ENCODE measurements at regions not wholly inside any gene's neighbourhood (a gene's known extent, or its start where the extent isn't known, plus 50 kb on each side); places are given as distances from the start of the nearest gene placed in this dataset.

GRCh38 chr11:134632347-134633119 is 220.5 kb upstream of the B3GAT1 start:
- Mint-ChIP-seq H3K4me1 (no peaks in the 10 kb centered on the region), H3K27me3 (no peaks in the 10 kb centered on the region), H3K9me3 (ENCODE audit: insufficient read depth) (no peaks in the 10 kb centered on the region), H3K4me3 (no peak overlapping the region), H3K27ac (no peak overlapping the region)
- no peak overlapping the region for H2AFZ ChIP-seq (ENCODE audit: insufficient read depth, low read depth, low read length, poor library complexity, severe bottlenecking)
- intact Hi-C loops (cut with micrococcal nuclease), result no loop called here
- ATAC-seq (ENCODE audit: low read depth) (no peak), DNase-seq (no peak)
- ChIA-PET CTCF (no interaction called here), POLR2A (no interaction called here)
- H3K27me3 ChIP-seq (replicated peaks in 1 of 4; ENCODE audit: control extremely low read depth in 1 of 4, control insufficient read depth in 3 of 4, insufficient read depth in 4 of 4, low read length in 3 of 4), result no peaks in the 10 kb centered on the region
- no peaks in the 10 kb centered on the region for H3K79me2 ChIP-seq (ENCODE audit: control insufficient read depth, insufficient read depth, low read length)
- H3K4me1 ChIP-seq (ENCODE audit: control insufficient read depth in 2 of 2, insufficient read depth in 2 of 2, low read length in 2 of 2), result no peaks in the 10 kb centered on the region
- H3K9me3 ChIP-seq (ENCODE audit: control extremely low read depth in 1 of 3, control insufficient read depth in 2 of 3, insufficient read depth in 1 of 3, low read length in 2 of 3), result no peaks in the 10 kb centered on the region
- no peak overlapping the region for H3K27ac ChIP-seq (ENCODE audit: low read length in 2 of 2)
- H3K4me3 ChIP-seq (ENCODE audit: control extremely low read depth in 1 of 5, extremely low read depth in 1 of 5, insufficient read depth in 1 of 5, low read depth in 2 of 5, low read length in 4 of 5), result no peak overlapping the region
- WGBS (ENCODE audit: insufficient coverage), result 89% methylated on average over 15 of the region's 16 CpGs
- no peaks in the 10 kb centered on the region for H3K36me3 ChIP-seq (replicated peaks in 1 of 2; ENCODE audit: control extremely low read depth in 1 of 2, control insufficient read depth in 1 of 2, extremely low read depth in 1 of 2, insufficient read depth in 2 of 2, low read length in 1 of 2)
- no peak overlapping the region for H3K9ac ChIP-seq (ENCODE audit: low read length)
- no peak overlapping the region for H3K4me2 ChIP-seq (replicated peaks; ENCODE audit: low read depth, low read length, poor library complexity, severe bottlenecking)
- no peaks in the 10 kb centered on the region for H4K20me1 ChIP-seq (ENCODE audit: control insufficient read depth, insufficient read depth, low read length, poor library complexity, severe bottlenecking)
- TF ChIP-seq EZH2 (IDR thresholded peaks at IDR 0.05; ENCODE audit: borderline replicate concordance, insufficient read depth, low read depth, low read length, poor library complexity, severe bottlenecking) (no peak), CTCF (IDR thresholded peaks at IDR 0.05) (no peak)

- Histone ChIP-seq H3K79me2 (ENCODE audit: control insufficient read depth, insufficient read depth, low read length) (no peaks in the 10 kb centered on the region), H3K9me3 (ENCODE audit: control extremely low read depth in 1 of 3, control insufficient read depth in 2 of 3, insufficient read depth in 1 of 3, low read length in 2 of 3) (no peaks in the 10 kb centered on the region), H3K4me2 (replicated peaks; ENCODE audit: low read depth, low read length, poor library complexity, severe bottlenecking) (no peak overlapping the region), H3K27ac (ENCODE audit: low read length in 2 of 2) (no peak overlapping the region), H3K4me1 (ENCODE audit: control insufficient read depth in 2 of 2, insufficient read depth in 2 of 2, low read length in 2 of 2) (no peaks in the 10 kb centered on the region), H2AFZ (ENCODE audit: insufficient read depth, low read depth, low read length, poor library complexity, severe bottlenecking) (no peak overlapping the region), H3K4me3 (ENCODE audit: control extremely low read depth in 1 of 5, extremely low read depth in 1 of 5, insufficient read depth in 1 of 5, low read depth in 2 of 5, low read length in 4 of 5) (no peak overlapping the region), H3K36me3 (replicated peaks in 1 of 2; ENCODE audit: control extremely low read depth in 1 of 2, control insufficient read depth in 1 of 2, extremely low read depth in 1 of 2, insufficient read depth in 2 of 2, low read length in 1 of 2) (no peaks in the 10 kb centered on the region), H4K20me1 (ENCODE audit: control insufficient read depth, insufficient read depth, low read length, poor library complexity, severe bottlenecking) (no peaks in the 10 kb centered on the region), H3K9ac (ENCODE audit: low read length) (no peak overlapping the region), H3K27me3 (replicated peaks in 1 of 4; ENCODE audit: control extremely low read depth in 1 of 4, control insufficient read depth in 3 of 4, insufficient read depth in 4 of 4, low read length in 3 of 4) (no peaks in the 10 kb centered on the region)
- TF ChIP-seq EZH2 (IDR thresholded peaks at IDR 0.05; ENCODE audit: borderline replicate concordance, insufficient read depth, low read depth, low read length, poor library complexity, severe bottlenecking) (no peak), CTCF (IDR thresholded peaks at IDR 0.05) (no peak)
- intact Hi-C loops (cut with micrococcal nuclease), result no loop called here
- no peaks in the 10 kb centered on the region for H3K4me1 Mint-ChIP-seq
- no peak for ATAC-seq (ENCODE audit: low read depth)
- no peak overlapping the region for H3K27ac Mint-ChIP-seq
- H3K4me3 Mint-ChIP-seq, result no peak overlapping the region
- CTCF ChIA-PET, result no interaction called here
- POLR2A ChIA-PET, result no interaction called here
- H3K9me3 Mint-ChIP-seq (ENCODE audit: insufficient read depth), result no peaks in the 10 kb centered on the region
- H3K27me3 Mint-ChIP-seq, result no peaks in the 10 kb centered on the region
- WGBS (ENCODE audit: insufficient coverage), result 97% methylated on average over 12 of the region's 13 CpGs
- DNase-seq, result no peak
These were observed 218.8 kb upstream of the B3GAT1 start for GRCh38 chr11:134630861-134631260.
